Endodermal cell (in vitro differentiated cells): ENCODE measurements at regions not wholly inside any gene's neighbourhood (a gene's known extent, or its start where the extent isn't known, plus 50 kb on each side); places are given as distances from the start of the nearest gene placed in this dataset.

Source experiments
- DNase-seq: peaks from one replicate; pipeline ENCODE4 v3.0.0-alpha.2; 2017
- H3K27ac ChIP-seq: 2 replicates; pipeline ENCODE4 v1.5.1; 2013; ENCODE audit warnings: mild to moderate bottlenecking, low read depth, low read length, moderate library complexity
- H3K27me3 ChIP-seq: 2 replicates; pipeline ENCODE4 v1.6.1; 2013; ENCODE audit warnings: mild to moderate bottlenecking, low read length, moderate library complexity; ENCODE audit not compliant: insufficient read depth, control insufficient read depth, poor library complexity, severe bottlenecking
- H3K36me3 ChIP-seq: 2 replicates; pipeline ENCODE4 v1.7.0; 2013; ENCODE audit warnings: mild to moderate bottlenecking, low read length, moderate library complexity; ENCODE audit not compliant: control insufficient read depth, insufficient read depth
- H3K4me1 ChIP-seq: one replicate; pipeline ENCODE4 v1.7.0; 2013; ENCODE audit warnings: low read length; ENCODE audit not compliant: control insufficient read depth, insufficient read depth
- H3K4me3 ChIP-seq: 2 replicates; pipeline ENCODE4 v1.5.1; 2013; ENCODE audit warnings: mild to moderate bottlenecking, low read length, moderate library complexity
- H3K9ac ChIP-seq: 2 replicates; pipeline ENCODE4 v1.6.1; 2013; ENCODE audit warnings: mild to moderate bottlenecking, low read length, moderate library complexity; ENCODE audit not compliant: poor library complexity, severe bottlenecking; ENCODE audit errors: extremely low read depth
- H3K9me3 ChIP-seq: 2 replicates; pipeline ENCODE4 v1.6.1; 2013; ENCODE audit warnings: mild to moderate bottlenecking, low read length, moderate library complexity; ENCODE audit not compliant: control insufficient read depth
- H3K27ac Mint-ChIP-seq: 2 replicates; pipeline ENCODE4 v1.8.0; 2020; ENCODE audit warnings: mixed read lengths
- H3K27me3 Mint-ChIP-seq: 2 replicates; pipeline ENCODE4 v1.8.0; 2021; ENCODE audit warnings: mild to moderate bottlenecking, mixed read lengths; ENCODE audit not compliant: insufficient read depth
- H3K36me3 Mint-ChIP-seq: 2 replicates; pipeline ENCODE4 v1.8.0; 2020; ENCODE audit warnings: low read depth, mixed read lengths
- H3K4me1 Mint-ChIP-seq: 2 replicates; pipeline ENCODE4 v1.8.0; 2020; ENCODE audit warnings: mixed read lengths
- H3K4me3 Mint-ChIP-seq: 2 replicates; pipeline ENCODE4 v1.8.0; 2020; ENCODE audit warnings: mild to moderate bottlenecking, moderate library complexity, mixed read lengths
- H3K9me3 Mint-ChIP-seq: 2 replicates; pipeline ENCODE4 v1.8.0; 2020; ENCODE audit warnings: mild to moderate bottlenecking, mixed read lengths
- CTCF ChIP-seq: fragments of 200-600 bp; sonication (generic); conservative IDR thresholded peaks from 2 replicates; pipeline ENCODE4 v1.5.0; 2021; ENCODE audit warnings: antibody characterized with exemption, mild to moderate bottlenecking
- WGBS, 2 experiments: methylation state at CpG; one replicate each; pipeline versions ENCODE4 v1.1.5 to v1.1.7; 2013; ENCODE audit warnings: missing lambda C conversion rate in 2 of 2, mixed read lengths in 1 of 2; ENCODE audit not compliant: insufficient coverage in 1 of 2, insufficient read length in 1 of 2; 5-methylcytosine and 5-hydroxymethylcytosine counted together

GRCh38 chr13:34464011-34464410 is 478.1 kb upstream of the NBEA start:
- DNase-seq, result no peak
- H3K36me3 Mint-ChIP-seq, result no peaks in the 10 kb centered on the region
- 89 to 100% methylated on average over 2 to 3 of the region's 3 CpGs for WGBS, 2 experiments
- no peak overlapping the region for H3K27ac Mint-ChIP-seq
- H3K4me3 Mint-ChIP-seq, result no peak overlapping the region
- peaks cover 15% of the 10 kb centered on the region for H3K4me1 Mint-ChIP-seq
- H3K9me3 Mint-ChIP-seq, result no peaks in the 10 kb centered on the region
- no peak for TF ChIP-seq CTCF
- H3K27ac ChIP-seq, result no peak overlapping the region
- no peaks in the 10 kb centered on the region for H3K27me3 Mint-ChIP-seq
- H3K27me3 ChIP-seq, result no peaks in the 10 kb centered on the region
- H3K9ac ChIP-seq, result no peak overlapping the region
- no peak overlapping the region for H3K4me3 ChIP-seq
- H3K9me3 ChIP-seq, result no peaks in the 10 kb centered on the region
- H3K36me3 ChIP-seq, result no peaks in the 10 kb centered on the region
- H3K4me1 ChIP-seq, result no peaks in the 10 kb centered on the region

GRCh38 chr13:34465423-34465922 is 476.6 kb upstream of the NBEA start:
- H3K9me3 Mint-ChIP-seq, result no peaks in the 10 kb centered on the region
- no peaks in the 10 kb centered on the region for H3K36me3 Mint-ChIP-seq
- Histone ChIP-seq H3K9ac (no peak overlapping the region), H3K4me1 (no peaks in the 10 kb centered on the region), H3K27me3 (no peaks in the 10 kb centered on the region), H3K9me3 (no peaks in the 10 kb centered on the region), H3K27ac (no peak overlapping the region), H3K36me3 (no peaks in the 10 kb centered on the region), H3K4me3 (no peak overlapping the region)
- TF ChIP-seq CTCF, result no peak
- H3K4me3 Mint-ChIP-seq, result no peak overlapping the region
- WGBS, 2 experiments, result 60 to 73% methylated on average over 1 of the region's 1 CpG
- no peak overlapping the region for H3K27ac Mint-ChIP-seq
- DNase-seq, result peak; percentile 55
- no peaks in the 10 kb centered on the region for H3K27me3 Mint-ChIP-seq
- H3K4me1 Mint-ChIP-seq, result peaks cover 23% of the 10 kb centered on the region

GRCh38 chr13:34466301-34466700 is 475.8 kb upstream of the NBEA start:
- no peak for TF ChIP-seq CTCF
- peaks cover 23% of the 10 kb centered on the region for H3K4me1 Mint-ChIP-seq
- no peak overlapping the region for H3K27ac Mint-ChIP-seq

More at GRCh38 chr13:34466301-34466700, 475.8 kb upstream of the NBEA start:
- Histone ChIP-seq H3K4me1 (no peaks in the 10 kb centered on the region), H3K36me3 (no peaks in the 10 kb centered on the region), H3K27ac (no peak overlapping the region), H3K4me3 (no peak overlapping the region), H3K9ac (no peak overlapping the region), H3K27me3 (no peaks in the 10 kb centered on the region), H3K9me3 (no peaks in the 10 kb centered on the region)
- Mint-ChIP-seq H3K27me3 (no peaks in the 10 kb centered on the region), H3K4me3 (no peak overlapping the region), H3K36me3 (no peaks in the 10 kb centered on the region), H3K9me3 (no peaks in the 10 kb centered on the region)
- WGBS, 2 experiments, result 84 to 97% methylated on average over 3 of the region's 3 CpGs
- DNase-seq, result no peak
